Liver (tissue), 3 donors: ENCODE measurements at regions not wholly inside any gene's neighbourhood (a gene's known extent, or its start where the extent isn't known, plus 50 kb on each side); places are given as distances from the start of the nearest gene placed in this dataset.

Experiments
- ATF3 ChIP-seq: IDR thresholded peaks from 2 replicates; pipeline ENCODE4 v1.6.1; 2016; ENCODE audit warnings: antibody characterized with exemption
- CTCF ChIP-seq: fragments of 150-350 bp; IDR thresholded peaks from 2 replicates; pipeline ENCODE4 v1.5.1; 2017; ENCODE audit warnings: improper control_type of control experiment, low read depth, low read length; ENCODE audit not compliant: missing input control
- EGR1 ChIP-seq, 2 donors: IDR thresholded peaks; 2 replicates each; pipeline ENCODE4 v1.6.1; 2016 to 2018; ENCODE audit warnings: antibody characterized with exemption in 2 of 2, low read depth in 2 of 2
- FOXA1 ChIP-seq: IDR thresholded peaks from 2 replicates; pipeline ENCODE4 v1.6.1; 2016; ENCODE audit warnings: antibody characterized with exemption
- HNF4A ChIP-seq, 2 donors: conservative IDR thresholded peaks; 2 replicates each; pipeline ENCODE4 v1.6.1; 2016; ENCODE audit warnings: antibody characterized with exemption in 2 of 2, mild to moderate bottlenecking in 2 of 2
- JUND ChIP-seq, 2 donors: IDR thresholded peaks; 2 replicates each; pipeline ENCODE4 v1.6.1; 2016; ENCODE audit warnings: antibody characterized with exemption in 2 of 2
- MAX ChIP-seq: IDR thresholded peaks from 2 replicates; pipeline ENCODE4 v1.6.1; 2016; ENCODE audit warnings: antibody characterized with exemption
- RAD21 ChIP-seq, 2 donors: IDR thresholded peaks; 2 replicates each; pipeline ENCODE4 v1.6.1; 2016; ENCODE audit warnings: antibody characterized with exemption in 2 of 2, mild to moderate bottlenecking in 2 of 2
- REST ChIP-seq: IDR thresholded peaks from 2 replicates; pipeline ENCODE4 v1.6.1; 2016; ENCODE audit warnings: antibody characterized with exemption, mild to moderate bottlenecking
- RXRA ChIP-seq, 2 donors: IDR thresholded peaks; 2 replicates each; pipeline ENCODE4 v1.6.1; 2017 to 2018; ENCODE audit warnings: antibody characterized with exemption in 2 of 2, mild to moderate bottlenecking in 1 of 2
- SP1 ChIP-seq: IDR thresholded peaks from 2 replicates; pipeline ENCODE4 v1.6.1; 2018; ENCODE audit warnings: antibody characterized with exemption, mild to moderate bottlenecking
- TAF1 ChIP-seq: conservative IDR thresholded peaks from 2 replicates; pipeline ENCODE4 v1.6.1; 2016; ENCODE audit warnings: antibody characterized with exemption, mild to moderate bottlenecking
- ZBTB33 ChIP-seq: IDR thresholded peaks from 2 replicates; pipeline ENCODE4 v1.6.1; 2016; ENCODE audit warnings: antibody characterized with exemption
- donor health status: healthy.
- donor health status: healthy.

GRCh38 chr6:125637207-125637606 is 112.2 kb upstream of the HEY2 start:
- TF ChIP-seq CTCF (no peak), RAD21 (IDR thresholded peaks at IDR 0.05) (no peak), SP1 (no peak), RXRA (IDR thresholded peaks at IDR 0.05) (no peak), REST (no peak), ZBTB33 (no peak), HNF4A (conservative IDR thresholded peaks at IDR 0.05) (no peak), MAX (no peak), ATF3 (no peak), FOXA1 (no peak), JUND (IDR thresholded peaks at IDR 0.05) (no peak), EGR1 (IDR thresholded peaks at IDR 0.05; ENCODE audit: low read depth in 2 of 2) (no peak), TAF1 (no peak)
